PC-9 (cell line): ENCODE measurements at regions not wholly inside any gene's neighbourhood (a gene's known extent, or its start where the extent isn't known, plus 50 kb on each side); places are given as distances from the start of the nearest gene placed in this dataset.

ENCODE experiments used
- BruUV-seq: library from RNA; stranded (reverse); fragments of 400-500 nt; replicated peaks from 2 replicates; lab custom pipeline; 2021; lab: Mats Ljungman, UMichigan
- CTCF ChIA-PET: fragments of 300-600 bp; sonication (Branson Sonifier 250); formaldehyde crosslinking; loops from one replicate; lab custom pipeline; 2022; ENCODE audit warnings: antibody characterized with exemption; lab: Charles Lee
- POLR2A ChIA-PET: fragments of 300-600 bp; sonication (Branson Sonifier 250); formaldehyde crosslinking; loops from one replicate; lab custom pipeline; 2022; ENCODE audit warnings: antibody characterized with exemption; ENCODE audit not compliant: unreplicated experiment; lab: Charles Lee
- DNase-seq, 2 experiments: peaks; one replicate each; pipeline versions ENCODE4 v3.0.0 to v3.0.0-alpha.2; 2015 to 2022; ENCODE audit warnings: mixed read lengths in 1 of 2
- H2AFZ ChIP-seq: fragments of 200-600 bp; sonication (generic); 2 replicates; pipeline ENCODE4 v1.8.1; 2017; ENCODE audit warnings: antibody characterized with exemption
- H3F3A ChIP-seq: fragments of 200-600 bp; sonication (generic); 2 replicates; pipeline ENCODE4 v1.8.1; 2017; ENCODE audit warnings: antibody characterized with exemption, mild to moderate bottlenecking, low read depth; ENCODE audit not compliant: insufficient read depth
- H3K27ac ChIP-seq: fragments of 200-600 bp; sonication (generic); 2 replicates; pipeline ENCODE4 v1.6.1; 2016; ENCODE audit warnings: mixed run types
- H3K27me3 ChIP-seq: fragments of 200-600 bp; sonication (generic); 2 replicates; pipeline ENCODE4 v1.6.1; 2016; ENCODE audit warnings: low read depth, mixed run types; ENCODE audit not compliant: insufficient read depth
- H3K36me3 ChIP-seq: fragments of 200-600 bp; sonication (generic); 2 replicates; pipeline ENCODE4 v1.6.1; 2016; ENCODE audit warnings: low read depth, mixed run types
- H3K4me1 ChIP-seq: fragments of 200-600 bp; sonication (generic); replicated peaks from 2 replicates; pipeline ENCODE4 v1.6.1; 2016; ENCODE audit warnings: mixed run types; ENCODE audit not compliant: insufficient read depth
- H3K4me2 ChIP-seq: fragments of 200-600 bp; sonication (generic); 2 replicates; pipeline ENCODE4 v1.6.1; 2017; ENCODE audit warnings: mixed run types
- H3K4me3 ChIP-seq: fragments of 200-600 bp; sonication (generic); 2 replicates; pipeline ENCODE4 v1.6.1; 2016; ENCODE audit warnings: mixed run types
- H3K79me2 ChIP-seq: fragments of 200-600 bp; sonication (generic); 2 replicates; pipeline ENCODE4 v1.6.1; 2017; ENCODE audit warnings: low read depth, mixed run types
- H3K9me2 ChIP-seq: fragments of 200-600 bp; sonication (generic); 2 replicates; pipeline ENCODE4 v1.8.1; 2017; ENCODE audit warnings: mild to moderate bottlenecking; ENCODE audit not compliant: insufficient read depth
- H3K9me3 ChIP-seq: fragments of 200-600 bp; sonication (generic); 2 replicates; pipeline ENCODE4 v1.8.1; 2016; ENCODE audit warnings: low read depth; ENCODE audit not compliant: insufficient read depth
- H4K20me1 ChIP-seq: fragments of 200-600 bp; sonication (generic); 2 replicates; pipeline ENCODE4 v1.8.1; 2017; ENCODE audit not compliant: insufficient read depth
- EZH2 ChIP-seq: fragments of 200-600 bp; sonication (generic); IDR thresholded peaks from 2 replicates; pipeline ENCODE4 v1.8.0; 2017; ENCODE audit warnings: antibody characterized with exemption, low read depth
- intact Hi-C: fragments of 100-400 bp; cut with micrococcal nuclease; formaldehyde crosslinking; loops from one replicate; pipeline ENCODE4 v1.10.0; 2022; ENCODE audit not compliant: unreplicated experiment
- TF ChIP-seq, protein P1 (sequence below): fragments of 200-600 bp; sonication (generic); conservative IDR thresholded peaks from 2 replicates; pipeline ENCODE4 v1.6.1; 2017; ENCODE audit warnings: mixed run types, antibody characterized with exemption, mild to moderate bottlenecking, moderate library complexity

- peak overlapping the region; percentile 85 for H3K27ac ChIP-seq
- POLR2A ChIA-PET = no interaction called here
- peak in 1 of 2 experiments; percentile 85 for DNase-seq
- peak overlapping the region; percentile 56 for H3K4me2 ChIP-seq
- no peak overlapping the region for H3K4me3 ChIP-seq
- H2AFZ ChIP-seq = no peak overlapping the region
- no TSS peak for BruUV-seq
- no peaks in the 10 kb centered on the region for H3K79me2 ChIP-seq
- no peaks in the 10 kb centered on the region for H3K9me2 ChIP-seq
- TF ChIP-seq EZH2 = no peak
- TF ChIP-seq, protein P1, sequence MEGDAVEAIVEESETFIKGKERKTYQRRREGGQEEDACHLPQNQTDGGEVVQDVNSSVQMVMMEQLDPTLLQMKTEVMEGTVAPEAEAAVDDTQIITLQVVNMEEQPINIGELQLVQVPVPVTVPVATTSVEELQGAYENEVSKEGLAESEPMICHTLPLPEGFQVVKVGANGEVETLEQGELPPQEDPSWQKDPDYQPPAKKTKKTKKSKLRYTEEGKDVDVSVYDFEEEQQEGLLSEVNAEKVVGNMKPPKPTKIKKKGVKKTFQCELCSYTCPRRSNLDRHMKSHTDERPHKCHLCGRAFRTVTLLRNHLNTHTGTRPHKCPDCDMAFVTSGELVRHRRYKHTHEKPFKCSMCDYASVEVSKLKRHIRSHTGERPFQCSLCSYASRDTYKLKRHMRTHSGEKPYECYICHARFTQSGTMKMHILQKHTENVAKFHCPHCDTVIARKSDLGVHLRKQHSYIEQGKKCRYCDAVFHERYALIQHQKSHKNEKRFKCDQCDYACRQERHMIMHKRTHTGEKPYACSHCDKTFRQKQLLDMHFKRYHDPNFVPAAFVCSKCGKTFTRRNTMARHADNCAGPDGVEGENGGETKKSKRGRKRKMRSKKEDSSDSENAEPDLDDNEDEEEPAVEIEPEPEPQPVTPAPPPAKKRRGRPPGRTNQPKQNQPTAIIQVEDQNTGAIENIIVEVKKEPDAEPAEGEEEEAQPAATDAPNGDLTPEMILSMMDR = no peak
- CTCF ChIA-PET = no interaction called here
- H4K20me1 ChIP-seq = no peaks in the 10 kb centered on the region
- H3K9me3 ChIP-seq = no peaks in the 10 kb centered on the region
- H3K27me3 ChIP-seq = no peaks in the 10 kb centered on the region
- H3F3A ChIP-seq = peaks cover 26% of the 10 kb centered on the region; the same call in 1 of the 2 replicates
- H3K36me3 ChIP-seq = no peaks in the 10 kb centered on the region
- peaks cover 39% of the 10 kb centered on the region for H3K4me1 ChIP-seq
- intact Hi-C loops = loop anchor here (5.0 kb wide), 3 partner anchors 98 to 377 kb away; no protein-coding TSS in a partner anchor
Observed at GRCh38 chrX:104430742-104431119, 135.3 kb upstream of the IL1RAPL2 start.

DNA sequence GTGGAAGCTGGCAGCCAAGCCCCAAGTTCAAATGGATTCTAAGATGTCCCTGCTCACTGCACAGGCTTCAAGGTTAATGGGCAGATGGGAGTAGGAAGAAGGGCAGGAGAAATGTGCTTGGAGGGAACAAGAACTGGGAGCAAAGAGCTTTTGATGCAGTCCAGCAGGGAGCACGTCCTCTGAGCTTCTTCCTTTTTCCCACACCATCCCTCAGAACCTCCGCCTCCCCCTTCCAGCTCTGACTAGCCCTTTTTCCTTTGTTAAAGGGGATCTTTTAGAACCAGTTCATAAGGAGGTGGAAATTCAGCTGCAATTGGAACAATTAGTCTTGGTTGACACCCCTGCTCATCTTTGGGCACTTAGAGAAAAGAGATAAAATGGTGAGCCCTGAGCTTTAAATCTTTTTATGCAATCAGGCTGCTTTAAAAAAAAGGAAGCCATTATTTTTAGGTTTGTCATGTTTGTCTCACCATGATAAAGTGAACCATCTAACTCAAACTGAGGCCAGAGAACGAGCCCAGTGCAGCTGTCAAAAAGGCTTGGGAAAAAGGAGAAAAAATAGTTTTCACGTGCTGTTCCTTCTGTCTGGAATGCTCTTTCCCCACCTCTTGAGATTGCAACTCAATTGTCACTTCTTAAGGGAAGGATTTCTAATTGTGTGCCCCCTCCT is 135.8 kb upstream of the IL1RAPL2 start:
- POLR2A ChIA-PET = no interaction called here

GRCh38 chrX:104428231-104428630 is 137.8 kb upstream of the IL1RAPL2 start:
- H3K4me1 ChIP-seq = peaks cover 37% of the 10 kb centered on the region
- BruUV-seq = no TSS peak
- no peak overlapping the region for H3K27ac ChIP-seq
- H3K9me2 ChIP-seq = no peaks in the 10 kb centered on the region
- TF ChIP-seq, protein P1 = no peak
- TF ChIP-seq EZH2 = no peak
- no peaks in the 10 kb centered on the region for H3K36me3 ChIP-seq
- H4K20me1 ChIP-seq = no peaks in the 10 kb centered on the region
- no peaks in the 10 kb centered on the region for H3K27me3 ChIP-seq
- intact Hi-C loops = no loop called here
- ChIA-PET POLR2A (no interaction called here), CTCF (no interaction called here)
- peak in 1 of 2 experiments; percentile 56 for DNase-seq
- H3K4me3 ChIP-seq = no peak overlapping the region
- H3K4me2 ChIP-seq = no peak overlapping the region
- no peak overlapping the region for H2AFZ ChIP-seq
- H3K79me2 ChIP-seq = no peaks in the 10 kb centered on the region
- H3K9me3 ChIP-seq = no peaks in the 10 kb centered on the region
- peaks cover 25% of the 10 kb centered on the region; the same call in 1 of the 2 replicates for H3F3A ChIP-seq

More for the DNA sequence above, 135.8 kb upstream of the IL1RAPL2 start:
- DNase-seq = no peak
- Histone ChIP-seq H3K4me2 (peak overlapping the region; percentile 56), H3K9me2 (no peaks in the 10 kb centered on the region), H3K36me3 (no peaks in the 10 kb centered on the region), H3K27ac (peak overlapping the region; percentile 85), H3F3A (peaks cover 26% of the 10 kb centered on the region; the same call in 1 of the 2 replicates), H4K20me1 (no peaks in the 10 kb centered on the region), H3K79me2 (no peaks in the 10 kb centered on the region), H3K9me3 (no peaks in the 10 kb centered on the region), H3K27me3 (no peaks in the 10 kb centered on the region), H2AFZ (no peak overlapping the region), H3K4me1 (peaks cover 39% of the 10 kb centered on the region), H3K4me3 (no peak overlapping the region)
- BruUV-seq = no TSS peak
- CTCF ChIA-PET = no interaction called here
- TF ChIP-seq, protein P1 = no peak
- TF ChIP-seq EZH2 = no peak
- intact Hi-C loops = loop anchor here (5.0 kb wide), 3 partner anchors 98 to 377 kb away; no protein-coding TSS in a partner anchor
